H9 (cell line): ENCODE measurements at regions not wholly inside any gene's neighbourhood (a gene's known extent, or its start where the extent isn't known, plus 50 kb on each side); places are given as distances from the start of the nearest gene placed in this dataset.

ENCODE experiments used
- DNase-seq: peaks from one replicate; pipeline ENCODE4 v3.0.0-alpha.2; 2017
- H2AFZ ChIP-seq: one replicate; pipeline ENCODE4 v1.6.1; 2013; ENCODE audit warnings: mild to moderate bottlenecking, low read length, control low read depth, moderate library complexity
- H2AK5ac ChIP-seq: 2 replicates; pipeline ENCODE4 v1.6.1; 2013; ENCODE audit warnings: low read length, control low read depth, mixed read lengths; ENCODE audit not compliant: insufficient read length
- H2BK120ac ChIP-seq: one replicate; pipeline ENCODE4 v1.6.1; 2013; ENCODE audit warnings: low read depth, mild to moderate bottlenecking, low read length, control low read depth, inconsistent platforms; ENCODE audit not compliant: poor library complexity, severe bottlenecking
- H2BK12ac ChIP-seq: 2 replicates; pipeline ENCODE4 v1.6.1; 2013; ENCODE audit warnings: low read length, control low read depth, mixed read lengths, low read depth; ENCODE audit not compliant: insufficient read length
- H2BK15ac ChIP-seq: 2 replicates; pipeline ENCODE4 v1.6.1; 2013; ENCODE audit warnings: low read depth, low read length, control low read depth
- H2BK20ac ChIP-seq: one replicate; pipeline ENCODE4 v1.6.1; 2013; ENCODE audit warnings: low read depth, mild to moderate bottlenecking, low read length, control low read depth, inconsistent platforms; ENCODE audit not compliant: poor library complexity, severe bottlenecking
- H2BK5ac ChIP-seq: 2 replicates; pipeline ENCODE4 v1.6.1; 2013; ENCODE audit warnings: low read length, control low read depth, mixed read lengths; ENCODE audit not compliant: insufficient read length
- H3K14ac ChIP-seq: 2 replicates; pipeline ENCODE4 v1.6.1; 2013; ENCODE audit warnings: low read length, control low read depth; ENCODE audit not compliant: insufficient read depth
- H3K18ac ChIP-seq: 2 replicates; pipeline ENCODE4 v1.6.1; 2013; ENCODE audit warnings: low read depth, mild to moderate bottlenecking, mixed read lengths, low read length, control low read depth; ENCODE audit not compliant: insufficient read length
- H3K23ac ChIP-seq: 2 replicates; pipeline ENCODE4 v1.6.1; 2013; ENCODE audit warnings: low read length, control low read depth, mixed read lengths, low read depth; ENCODE audit not compliant: insufficient read length
- H3K23me2 ChIP-seq: 2 replicates; pipeline ENCODE4 v1.6.1; 2013; ENCODE audit warnings: low read depth, mild to moderate bottlenecking, mixed read lengths, low read length, control low read depth; ENCODE audit not compliant: insufficient read length, poor library complexity, severe bottlenecking
- H3K27ac ChIP-seq: 2 replicates; pipeline ENCODE4 v1.5.1; 2013; ENCODE audit warnings: low read length, control low read depth, mixed read lengths, low read depth; ENCODE audit not compliant: insufficient read length
- H3K27me3 ChIP-seq: 2 replicates; pipeline ENCODE4 v1.6.1; 2013; ENCODE audit warnings: low read length, control low read depth, inconsistent platforms; ENCODE audit not compliant: insufficient read depth
- H3K4ac ChIP-seq: 2 replicates; pipeline ENCODE4 v1.6.1; 2013; ENCODE audit warnings: low read depth, mild to moderate bottlenecking, control low read depth, inconsistent platforms, low read length, moderate library complexity
- H3K4me1 ChIP-seq: 2 replicates; pipeline ENCODE4 v1.6.1; 2013; ENCODE audit warnings: low read length, control low read depth, inconsistent platforms; ENCODE audit not compliant: insufficient read depth
- H3K4me2 ChIP-seq: 2 replicates; pipeline ENCODE4 v1.6.1; 2013; ENCODE audit warnings: low read length, control low read depth, mixed read lengths; ENCODE audit not compliant: insufficient read length, insufficient read depth
- H3K56ac ChIP-seq: 2 replicates; pipeline ENCODE4 v1.6.1; 2013; ENCODE audit warnings: low read depth, mild to moderate bottlenecking, mixed read lengths, low read length, control low read depth; ENCODE audit not compliant: insufficient read length
- H3K79me1 ChIP-seq: 2 replicates; pipeline ENCODE4 v1.6.1; 2013; ENCODE audit warnings: low read depth, mild to moderate bottlenecking, moderate library complexity, low read length, control low read depth, inconsistent platforms; ENCODE audit not compliant: insufficient read depth, poor library complexity, severe bottlenecking
- H3K79me2 ChIP-seq: 2 replicates; pipeline ENCODE4 v1.6.1; 2013; ENCODE audit warnings: low read length, control low read depth, inconsistent platforms; ENCODE audit not compliant: insufficient read depth
- H3K9ac ChIP-seq: 2 replicates; pipeline ENCODE4 v1.6.1; 2013; ENCODE audit warnings: low read length, control low read depth, mixed read lengths; ENCODE audit not compliant: insufficient read length; ENCODE audit errors: extremely low read depth
- H3K9me3 ChIP-seq: one replicate; pipeline ENCODE4 v1.6.1; 2013; ENCODE audit warnings: low read depth, low read length, inconsistent platforms; ENCODE audit not compliant: control insufficient read depth
- H3T11ph ChIP-seq: one replicate; pipeline ENCODE4 v1.6.1; 2013; ENCODE audit warnings: mild to moderate bottlenecking, low read length, control low read depth, inconsistent platforms
- H4K20me1 ChIP-seq: one replicate; pipeline ENCODE4 v1.6.1; 2013; ENCODE audit not compliant: control insufficient read depth, insufficient read length, insufficient read depth
- H4K5ac ChIP-seq: 2 replicates; pipeline ENCODE4 v1.6.1; 2013; ENCODE audit warnings: low read depth, mild to moderate bottlenecking, mixed read lengths, low read length, control low read depth; ENCODE audit not compliant: insufficient read length
- H4K8ac ChIP-seq: replicated peaks from 2 replicates; pipeline ENCODE4 v1.6.1; 2013; ENCODE audit warnings: low read length, control low read depth, mixed read lengths, low read depth; ENCODE audit not compliant: insufficient read length
- H4K91ac ChIP-seq: 2 replicates; pipeline ENCODE4 v1.6.1; 2013; ENCODE audit warnings: low read depth, mild to moderate bottlenecking, moderate library complexity, mixed read lengths, low read length, control low read depth; ENCODE audit not compliant: insufficient read length
- H3K27ac Mint-ChIP-seq, 3 experiments: 2 replicates in 2 of 3; 3 replicates in 1 of 3; pipeline ENCODE4 v1.8.0; 2020 to 2021; ENCODE audit warnings: mixed read lengths in 3 of 3, mild to moderate bottlenecking in 1 of 3, moderate library complexity in 1 of 3
- H3K27me3 Mint-ChIP-seq: 2 replicates; pipeline ENCODE4 v1.8.0; 2021; ENCODE audit warnings: low read depth, mild to moderate bottlenecking, moderate library complexity, mixed read lengths
- H3K36me3 Mint-ChIP-seq, 3 experiments: 2 replicates in 2 of 3; 3 replicates in 1 of 3; pipeline ENCODE4 v1.8.0; 2020 to 2021; ENCODE audit warnings: low read depth in 3 of 3, mixed read lengths in 3 of 3; ENCODE audit not compliant: insufficient read depth in 1 of 3
- H3K4me1 Mint-ChIP-seq, 2 experiments: 2 replicates each; pipeline ENCODE4 v1.8.0; 2020; ENCODE audit warnings: mixed read lengths in 2 of 2
- H3K4me3 Mint-ChIP-seq, 2 experiments: 2 replicates in 1 of 2; 3 replicates in 1 of 2; pipeline ENCODE4 v1.8.0; 2020 to 2021; ENCODE audit warnings: mild to moderate bottlenecking in 2 of 2, mixed read lengths in 2 of 2, moderate library complexity in 1 of 2
- H3K9me3 Mint-ChIP-seq, 2 experiments: 2 replicates in 1 of 2; 3 replicates in 1 of 2; pipeline ENCODE4 v1.8.0; 2020; ENCODE audit warnings: mild to moderate bottlenecking in 2 of 2, mixed read lengths in 2 of 2, moderate library complexity in 1 of 2
- CTCF ChIP-seq: fragments of 200-600 bp; sonication (generic); conservative IDR thresholded peaks from 3 replicates; pipeline ENCODE4 v1.8.0; 2021; ENCODE audit warnings: antibody characterized with exemption, mild to moderate bottlenecking
- WGBS: extraction: QIAGEN DNeasy Blood & Tissue Kit; methylation state at CpG from one replicate; pipeline ENCODE4 v1.1.7; 2013; ENCODE audit warnings: missing lambda C conversion rate, low lambda C conversion rate, mixed read lengths; ENCODE audit not compliant: insufficient read length; ENCODE audit errors: extremely low coverage; 5-methylcytosine and 5-hydroxymethylcytosine counted together

- no peak for DNase-seq
- Histone ChIP-seq H2AFZ (no peak overlapping the region), H3T11ph (no peak overlapping the region), H3K23ac (no peak overlapping the region), H4K8ac (no peak overlapping the region), H3K79me1 (no peaks in the 10 kb centered on the region), H4K91ac (no peak overlapping the region), H2BK15ac (no peak overlapping the region), H3K4me2 (no peak overlapping the region), H2BK120ac (no peak overlapping the region), H4K5ac (no peak overlapping the region), H3K79me2 (no peaks in the 10 kb centered on the region), H4K20me1 (no peaks in the 10 kb centered on the region), H3K4ac (no peak overlapping the region), H3K9me3 (peaks cover 5% of the 10 kb centered on the region), H3K27me3 (no peaks in the 10 kb centered on the region), H3K18ac (no peak overlapping the region), H2BK12ac (no peak overlapping the region), H3K23me2 (no peaks in the 10 kb centered on the region), H2AK5ac (no peak overlapping the region), H2BK20ac (no peak overlapping the region), H3K14ac (no peak overlapping the region; the same call in 1 of the 2 replicates), H2BK5ac (no peak overlapping the region), H3K27ac (no peak overlapping the region), H3K9ac (no peak overlapping the region), H3K56ac (no peak overlapping the region), H3K4me1 (peaks cover 2% of the 10 kb centered on the region; the same call in 1 of the 2 replicates)
- Mint-ChIP-seq H3K36me3 (peaks cover 6 to 15% (median 12%) of the 10 kb centered on the region in 3 experiments), H3K27ac (no peak overlapping the region), H3K27me3 (peaks cover 4% of the 10 kb centered on the region), H3K9me3 (peaks cover 14 to 17% of the 10 kb centered on the region in 2 experiments), H3K4me3 (no peak overlapping the region), H3K4me1 (peaks cover 36 to 37% of the 10 kb centered on the region in 2 experiments)
- no peak for TF ChIP-seq CTCF
- no CpG with 5 or more reads among the region's 9 CpGs for WGBS
Observed at GRCh38 chr5:3511519-3511918, 84.1 kb upstream of the IRX1 start.
